HepG2 (cell line): ENCODE measurements at regions not wholly inside any gene's neighbourhood (a gene's known extent, or its start where the extent isn't known, plus 50 kb on each side); places are given as distances from the start of the nearest gene placed in this dataset.

Experiments used
- EZH2 ChIP-seq: conservative IDR thresholded peaks from 2 replicates; pipeline ENCODE4 v1.6.1; 2012; ENCODE audit warnings: mild to moderate bottlenecking, low read depth, low read length, moderate library complexity
- GABPA ChIP-seq, 2 experiments: IDR thresholded peaks; 2 replicates each; pipeline ENCODE4 v1.6.1; 2011 to 2016; ENCODE audit warnings: low read depth in 2 of 2, low read length in 1 of 2, missing biosample characterization in 1 of 2, missing genetic modification characterization in 1 of 2
- MXI1 ChIP-seq: IDR thresholded peaks from 3 replicates; pipeline ENCODE4 v1.6.1; 2012; ENCODE audit warnings: low read depth, low read length, inconsistent platforms, borderline replicate concordance
- PCBP2 ChIP-seq: fragments of 200-400 bp; formaldehyde crosslinking; optimal IDR thresholded peaks from 2 replicates; pipeline ENCODE3; 2018; ENCODE audit warnings: low read length, low read depth; ENCODE audit not compliant: poor library complexity, severe bottlenecking
- SP2 ChIP-seq: sonication (generic); formaldehyde crosslinking; IDR thresholded peaks from 2 replicates; pipeline ENCODE4 v1.5.1; 2020; ENCODE audit warnings: mild to moderate bottlenecking, missing genetic modification reagents
- TAF1 ChIP-seq: sonication (generic); formaldehyde crosslinking; IDR thresholded peaks from 2 replicates; pipeline ENCODE4 v1.4.0; 2020; ENCODE audit warnings: missing genetic modification reagents
- TF ChIP-seq, protein P1 (sequence below): sonication (generic); formaldehyde crosslinking; IDR thresholded peaks from 2 replicates; pipeline ENCODE4 v1.5.0; 2020; ENCODE audit warnings: mild to moderate bottlenecking, missing genetic modification reagents, moderate library complexity
- TF ChIP-seq, protein P2 (sequence below): sonication (generic); formaldehyde crosslinking; IDR thresholded peaks from 2 replicates; pipeline ENCODE4 v1.4.0; 2020; ENCODE audit warnings: missing genetic modification reagents, mild to moderate bottlenecking, borderline replicate concordance

DNA sequence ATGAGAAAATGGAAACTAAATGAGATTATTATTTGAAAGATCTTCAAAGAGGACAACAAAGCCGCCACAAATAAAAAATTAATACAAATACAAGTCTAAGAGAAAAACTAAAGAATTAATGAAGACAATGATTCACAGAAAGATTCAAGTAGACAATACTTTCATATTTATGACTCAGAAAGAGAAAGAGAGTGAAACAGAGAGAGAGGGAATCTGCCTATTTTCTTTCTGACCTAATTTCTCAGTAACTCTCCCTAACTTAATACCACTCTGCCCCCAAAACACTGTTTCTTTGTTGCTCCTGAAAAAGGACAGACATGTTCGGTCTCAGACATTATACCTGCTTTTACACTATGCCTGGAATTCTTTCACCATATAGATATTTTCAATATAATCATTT, 259.1 kb downstream of the SLC6A15 start:
- TF ChIP-seq GABPA (IDR thresholded peaks at IDR 0.05; ENCODE audit: low read depth, low read length) = no peak
- TF ChIP-seq GABPA (CRISPR knock-in tag; IDR thresholded peaks at IDR 0.05; ENCODE audit: low read depth) = no peak
- TF ChIP-seq, protein P1, sequence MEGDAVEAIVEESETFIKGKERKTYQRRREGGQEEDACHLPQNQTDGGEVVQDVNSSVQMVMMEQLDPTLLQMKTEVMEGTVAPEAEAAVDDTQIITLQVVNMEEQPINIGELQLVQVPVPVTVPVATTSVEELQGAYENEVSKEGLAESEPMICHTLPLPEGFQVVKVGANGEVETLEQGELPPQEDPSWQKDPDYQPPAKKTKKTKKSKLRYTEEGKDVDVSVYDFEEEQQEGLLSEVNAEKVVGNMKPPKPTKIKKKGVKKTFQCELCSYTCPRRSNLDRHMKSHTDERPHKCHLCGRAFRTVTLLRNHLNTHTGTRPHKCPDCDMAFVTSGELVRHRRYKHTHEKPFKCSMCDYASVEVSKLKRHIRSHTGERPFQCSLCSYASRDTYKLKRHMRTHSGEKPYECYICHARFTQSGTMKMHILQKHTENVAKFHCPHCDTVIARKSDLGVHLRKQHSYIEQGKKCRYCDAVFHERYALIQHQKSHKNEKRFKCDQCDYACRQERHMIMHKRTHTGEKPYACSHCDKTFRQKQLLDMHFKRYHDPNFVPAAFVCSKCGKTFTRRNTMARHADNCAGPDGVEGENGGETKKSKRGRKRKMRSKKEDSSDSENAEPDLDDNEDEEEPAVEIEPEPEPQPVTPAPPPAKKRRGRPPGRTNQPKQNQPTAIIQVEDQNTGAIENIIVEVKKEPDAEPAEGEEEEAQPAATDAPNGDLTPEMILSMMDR (CRISPR knock-in tag) = no peak
- no peak for TF ChIP-seq SP2 (CRISPR knock-in tag)
- TF ChIP-seq PCBP2 = no peak
- no peak for TF ChIP-seq MXI1
- TF ChIP-seq, protein P2, sequence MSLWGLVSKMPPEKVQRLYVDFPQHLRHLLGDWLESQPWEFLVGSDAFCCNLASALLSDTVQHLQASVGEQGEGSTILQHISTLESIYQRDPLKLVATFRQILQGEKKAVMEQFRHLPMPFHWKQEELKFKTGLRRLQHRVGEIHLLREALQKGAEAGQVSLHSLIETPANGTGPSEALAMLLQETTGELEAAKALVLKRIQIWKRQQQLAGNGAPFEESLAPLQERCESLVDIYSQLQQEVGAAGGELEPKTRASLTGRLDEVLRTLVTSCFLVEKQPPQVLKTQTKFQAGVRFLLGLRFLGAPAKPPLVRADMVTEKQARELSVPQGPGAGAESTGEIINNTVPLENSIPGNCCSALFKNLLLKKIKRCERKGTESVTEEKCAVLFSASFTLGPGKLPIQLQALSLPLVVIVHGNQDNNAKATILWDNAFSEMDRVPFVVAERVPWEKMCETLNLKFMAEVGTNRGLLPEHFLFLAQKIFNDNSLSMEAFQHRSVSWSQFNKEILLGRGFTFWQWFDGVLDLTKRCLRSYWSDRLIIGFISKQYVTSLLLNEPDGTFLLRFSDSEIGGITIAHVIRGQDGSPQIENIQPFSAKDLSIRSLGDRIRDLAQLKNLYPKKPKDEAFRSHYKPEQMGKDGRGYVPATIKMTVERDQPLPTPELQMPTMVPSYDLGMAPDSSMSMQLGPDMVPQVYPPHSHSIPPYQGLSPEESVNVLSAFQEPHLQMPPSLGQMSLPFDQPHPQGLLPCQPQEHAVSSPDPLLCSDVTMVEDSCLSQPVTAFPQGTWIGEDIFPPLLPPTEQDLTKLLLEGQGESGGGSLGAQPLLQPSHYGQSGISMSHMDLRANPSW = no peak
- TF ChIP-seq EZH2 = no peak
- TF ChIP-seq TAF1 (CRISPR knock-in tag) = no peak
